MM.1S (cell line): ENCODE measurements at regions not wholly inside any gene's neighbourhood (a gene's known extent, or its start where the extent isn't known, plus 50 kb on each side); places are given as distances from the start of the nearest gene placed in this dataset.

Experiments
- CTCF ChIP-seq: fragments of 300-600 bp; sonication (generic); IDR thresholded peaks from 2 replicates; pipeline ENCODE4 v1.5.1; 2016; ENCODE audit warnings: antibody characterized with exemption, low read length, mixed read lengths
- EZH2 ChIP-seq: fragments of 300-600 bp; sonication (generic); optimal IDR thresholded peaks from 2 replicates; pipeline ENCODE3; 2017; ENCODE audit warnings: low read depth, mild to moderate bottlenecking, antibody characterized with exemption, low read length, mixed read lengths
- EZH2phosphoT487 ChIP-seq: fragments of 300-600 bp; sonication (generic); IDR thresholded peaks from 2 replicates; pipeline ENCODE4 v1.6.1; 2018; ENCODE audit warnings: antibody characterized with exemption, low read length

- TF ChIP-seq CTCF = no peak
- TF ChIP-seq EZH2phosphoT487 = no peak
- TF ChIP-seq EZH2 = no peak
Measured at GRCh38 chr3:127079211-127079610, 96.3 kb downstream of the PLXNA1 start.
